PC-3 (cell line): ENCODE measurements at regions not wholly inside any gene's neighbourhood (a gene's known extent, or its start where the extent isn't known, plus 50 kb on each side); places are given as distances from the start of the nearest gene placed in this dataset.

Experiments
- CTCF ChIP-seq: fragments of 300-600 bp; sonication (generic); conservative IDR thresholded peaks from 2 replicates; pipeline ENCODE4 v1.5.1; 2017; ENCODE audit warnings: antibody characterized with exemption, low read depth, mild to moderate bottlenecking, low read length
- EZH2 ChIP-seq: fragments of 300-600 bp; sonication (generic); IDR thresholded peaks from one replicate; pipeline ENCODE4 v1.6.1; 2017; ENCODE audit warnings: antibody characterized with exemption, mild to moderate bottlenecking, low read length; ENCODE audit not compliant: unreplicated experiment
- EZH2phosphoT487 ChIP-seq: fragments of 300-600 bp; sonication (generic); IDR thresholded peaks from 2 replicates; pipeline ENCODE4 v1.6.1; 2018; ENCODE audit warnings: mild to moderate bottlenecking, antibody characterized with exemption, low read length, borderline replicate concordance

GRCh38 chr5:171682801-171683200, 102.8 kb upstream of the SMIM23 start:
- TF ChIP-seq EZH2phosphoT487 (no peak), CTCF (no peak), EZH2 (no peak)
